IMR-90 (cell line): ENCODE measurements at regions not wholly inside any gene's neighbourhood (a gene's known extent, or its start where the extent isn't known, plus 50 kb on each side); places are given as distances from the start of the nearest gene placed in this dataset.

Experiments used
- ATAC-seq: fragments of 200-7000 bp; cut with Tn5 transposase; 2 replicates; pipeline ENCODE4 v1.9.1; 2020; ENCODE audit warnings: low read depth, mild to moderate bottlenecking, moderate library complexity
- BruUV-seq: library from RNA; stranded (reverse); fragments of 400-500 nt; replicated peaks from 2 replicates; lab custom pipeline; 2021; lab: Mats Ljungman, UMichigan
- CTCF ChIA-PET: fragments of 300-600 bp; formaldehyde crosslinking; extraction: SDS; loops from one replicate; lab custom pipeline; 2021; ENCODE audit warnings: antibody characterized with exemption; lab: Yijun Ruan, JAX
- POLR2A ChIA-PET: fragments of 300-600 bp; sonication (Branson Sonifier 250); formaldehyde crosslinking; loops from one replicate; lab custom pipeline; 2022; ENCODE audit warnings: antibody characterized with exemption; ENCODE audit not compliant: unreplicated experiment; lab: Charles Lee
- DNase-seq: peaks from one replicate; pipeline ENCODE4 v3.0.0; 2013
- H2AFZ ChIP-seq: replicated peaks from 2 replicates; pipeline ENCODE3; 2013; ENCODE audit warnings: low read length, mild to moderate bottlenecking; ENCODE audit not compliant: poor library complexity
- H2AK5ac ChIP-seq: 2 replicates; pipeline ENCODE4 v1.6.1; 2013; ENCODE audit warnings: low read depth, low read length, inconsistent platforms
- H2AK9ac ChIP-seq: replicated peaks from 2 replicates; pipeline ENCODE3; 2013; ENCODE audit warnings: mild to moderate bottlenecking, low read depth, low read length, moderate library complexity; ENCODE audit not compliant: poor library complexity
- H2BK120ac ChIP-seq: 2 replicates; pipeline ENCODE4 v1.6.1; 2013; ENCODE audit warnings: low read depth, low read length, inconsistent platforms
- H2BK15ac ChIP-seq: 3 replicates; pipeline ENCODE4 v1.6.1; 2013; ENCODE audit warnings: low read depth, low read length, inconsistent platforms
- H2BK20ac ChIP-seq: 2 replicates; pipeline ENCODE4 v1.6.1; 2013; ENCODE audit warnings: low read depth, mild to moderate bottlenecking, inconsistent platforms, low read length, moderate library complexity
- H2BK5ac ChIP-seq: 2 replicates; pipeline ENCODE4 v1.6.1; 2013; ENCODE audit warnings: mild to moderate bottlenecking, low read depth, low read length, inconsistent platforms; ENCODE audit not compliant: poor library complexity, severe bottlenecking
- H3K14ac ChIP-seq: replicated peaks from 2 replicates; pipeline ENCODE4 v1.6.1; 2013; ENCODE audit warnings: low read depth, low read length, inconsistent platforms
- H3K18ac ChIP-seq: 2 replicates; pipeline ENCODE4 v1.6.1; 2013; ENCODE audit warnings: low read depth, low read length, control low read depth
- H3K23ac ChIP-seq: 2 replicates; pipeline ENCODE4 v1.6.1; 2013; ENCODE audit warnings: low read depth, low read length, inconsistent platforms
- H3K27ac ChIP-seq: 2 replicates; pipeline ENCODE4 v1.5.1; 2013; ENCODE audit warnings: mild to moderate bottlenecking, control low read depth, low read length; ENCODE audit not compliant: insufficient read depth
- H3K27me3 ChIP-seq: 2 replicates; pipeline ENCODE4 v1.6.1; 2013; ENCODE audit warnings: low read length; ENCODE audit not compliant: control insufficient read depth, insufficient read depth
- H3K36me3 ChIP-seq: 2 replicates; pipeline ENCODE4 v1.6.1; 2013; ENCODE audit warnings: low read length, mixed read lengths; ENCODE audit not compliant: control insufficient read depth, insufficient read depth
- H3K4ac ChIP-seq: 2 replicates; pipeline ENCODE4 v1.6.1; 2013; ENCODE audit warnings: low read depth, low read length, inconsistent platforms
- H3K4me1 ChIP-seq: 2 replicates; pipeline ENCODE4 v1.6.1; 2013; ENCODE audit warnings: low read length, mixed read lengths; ENCODE audit not compliant: control insufficient read depth, insufficient read depth
- H3K4me2 ChIP-seq: 2 replicates; pipeline ENCODE4 v1.6.1; 2013; ENCODE audit warnings: low read depth, mild to moderate bottlenecking, control low read depth, low read length, moderate library complexity
- H3K4me3 ChIP-seq: 2 replicates; pipeline ENCODE4 v1.5.1; 2013; ENCODE audit warnings: low read depth, mild to moderate bottlenecking, control low read depth, low read length, moderate library complexity; ENCODE audit not compliant: insufficient read depth
- H3K56ac ChIP-seq: 2 replicates; pipeline ENCODE4 v1.6.1; 2013; ENCODE audit warnings: low read length, inconsistent platforms; ENCODE audit not compliant: insufficient read depth; ENCODE audit errors: extremely low read depth
- H3K79me1 ChIP-seq, 2 experiments: 2 replicates each; pipeline ENCODE4 v1.6.1; 2013; ENCODE audit warnings: low read length in 2 of 2, inconsistent platforms in 1 of 2, low read depth in 1 of 2
- H3K9ac ChIP-seq: 2 replicates; pipeline ENCODE4 v1.6.1; 2013; ENCODE audit warnings: low read depth, low read length, control low read depth
- H3K9me1 ChIP-seq: 2 replicates; pipeline ENCODE4 v1.6.1; 2013; ENCODE audit warnings: low read length, inconsistent platforms; ENCODE audit not compliant: insufficient read depth
- H3K9me3 ChIP-seq: 2 replicates; pipeline ENCODE4 v1.6.1; 2013; ENCODE audit warnings: low read length; ENCODE audit not compliant: control insufficient read depth, insufficient read depth
- H4K20me1 ChIP-seq: 2 replicates; pipeline ENCODE4 v1.6.1; 2013; ENCODE audit warnings: low read length, inconsistent platforms; ENCODE audit not compliant: insufficient read depth
- H4K5ac ChIP-seq: 2 replicates; pipeline ENCODE4 v1.6.1; 2013; ENCODE audit warnings: mild to moderate bottlenecking, low read depth, low read length, control low read depth
- H4K8ac ChIP-seq, 2 experiments: 2 replicates each; pipeline ENCODE4 v1.6.1; 2013; ENCODE audit warnings: low read depth in 2 of 2, low read length in 2 of 2, control low read depth in 1 of 2, inconsistent platforms in 1 of 2
- H4K91ac ChIP-seq: 2 replicates; pipeline ENCODE4 v1.6.1; 2013; ENCODE audit warnings: low read depth, low read length, inconsistent platforms; ENCODE audit not compliant: insufficient read depth
- MXI1 ChIP-seq: IDR thresholded peaks from 2 replicates; pipeline ENCODE4 v1.6.1; 2012; ENCODE audit warnings: low read depth, mild to moderate bottlenecking, low read length, moderate library complexity, borderline replicate concordance
- RAD21 ChIP-seq: IDR thresholded peaks from 2 replicates; pipeline ENCODE4 v1.6.1; 2012; ENCODE audit warnings: low read length, improper control_type of control experiment
- RCOR1 ChIP-seq: IDR thresholded peaks from 2 replicates; pipeline ENCODE4 v1.6.1; 2012; ENCODE audit warnings: mild to moderate bottlenecking, low read length, improper control_type of control experiment; ENCODE audit not compliant: insufficient replicate concordance
- SMC3 ChIP-seq: fragments of 150-350 bp; IDR thresholded peaks from 2 replicates; pipeline ENCODE4 v1.6.1; 2016; ENCODE audit warnings: low read depth, mild to moderate bottlenecking, antibody characterized with exemption, low read length, moderate library complexity
- WGBS, 2 experiments: methylation state at CpG; one replicate each; pipeline versions ENCODE4 v1.1.5 to v1.1.7; 2013; ENCODE audit warnings: missing lambda C conversion rate in 2 of 2; ENCODE audit not compliant: insufficient read length in 1 of 2; ENCODE audit errors: extremely low coverage in 2 of 2; 5-methylcytosine and 5-hydroxymethylcytosine counted together
- dilution Hi-C: fragments of 300-500 bp; cut with HindIII; formaldehyde crosslinking; loops from one replicate; pipeline ENCODE4 v1.14.3; 2018; ENCODE audit warnings: low sequenced_read_pairs; ENCODE audit not compliant: unreplicated experiment
- in situ Hi-C: fragments of 300-500 bp; cut with MboI; formaldehyde crosslinking; loops from 3 replicates; pipeline ENCODE4 v1.14.3; 2019; ENCODE audit warnings: low sequenced_read_pairs, inconsistent platforms, mixed read lengths
- intact Hi-C: fragments of 100-400 bp; cut with micrococcal nuclease; formaldehyde crosslinking; loops from 2 replicates; pipeline ENCODE4 v1.10.0; 2022
- TF ChIP-seq, protein P1 (sequence below): conservative IDR thresholded peaks from 2 replicates; pipeline ENCODE4 v1.5.1; 2012; ENCODE audit warnings: mild to moderate bottlenecking, low read depth, low read length, improper control_type of control experiment

DNA sequence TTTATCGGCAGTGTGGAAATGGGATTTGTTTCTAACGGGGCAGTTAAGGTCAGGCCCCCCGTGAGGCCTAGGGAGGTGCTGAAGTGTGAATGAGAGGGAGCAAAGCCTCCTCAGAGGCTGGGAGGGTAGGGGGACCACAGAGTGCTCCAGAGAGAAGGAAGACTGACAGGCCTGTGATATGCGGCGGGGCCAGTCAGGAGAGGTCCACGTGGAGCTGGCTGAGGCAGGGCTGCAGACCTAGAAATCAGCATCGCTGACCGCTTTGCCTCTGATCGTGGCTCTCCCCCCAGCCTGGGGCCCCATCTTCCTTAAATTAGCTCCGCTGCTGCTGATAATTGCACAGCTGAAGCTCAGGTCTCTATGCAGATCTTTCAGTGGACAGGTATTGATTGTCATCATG is 240.8 kb upstream of the PWP1 start:
- H3K9me1 ChIP-seq: no peaks in the 10 kb centered on the region
- no peak for DNase-seq
- dilution Hi-C loops (no loop called here), in situ Hi-C loops (no loop called here), intact Hi-C loops (loop anchor here (5.0 kb wide), 1 partner anchor 163 kb away; no protein-coding TSS in a partner anchor)
- no peak overlapping the region for H3K14ac ChIP-seq
- no peak overlapping the region for H2BK5ac ChIP-seq
- peaks cover 2% of the 10 kb centered on the region for H3K4me1 ChIP-seq
- no peak overlapping the region for H2BK20ac ChIP-seq
- H2AK9ac ChIP-seq: no peak overlapping the region
- H3K23ac ChIP-seq: no peak overlapping the region
- H2AFZ ChIP-seq: no peak overlapping the region
- H4K20me1 ChIP-seq: no peaks in the 10 kb centered on the region
- ChIA-PET POLR2A (no interaction called here), CTCF (no interaction called here)
- no peak overlapping the region for H2AK5ac ChIP-seq
- no peak overlapping the region for H3K27ac ChIP-seq
- H2BK15ac ChIP-seq: no peak overlapping the region
- H2BK120ac ChIP-seq: no peak overlapping the region
- ATAC-seq: no peak
- TF ChIP-seq SMC3 (no peak), MXI1 (no peak), RCOR1 (no peak), RAD21 (no peak)
- TF ChIP-seq, protein P1, sequence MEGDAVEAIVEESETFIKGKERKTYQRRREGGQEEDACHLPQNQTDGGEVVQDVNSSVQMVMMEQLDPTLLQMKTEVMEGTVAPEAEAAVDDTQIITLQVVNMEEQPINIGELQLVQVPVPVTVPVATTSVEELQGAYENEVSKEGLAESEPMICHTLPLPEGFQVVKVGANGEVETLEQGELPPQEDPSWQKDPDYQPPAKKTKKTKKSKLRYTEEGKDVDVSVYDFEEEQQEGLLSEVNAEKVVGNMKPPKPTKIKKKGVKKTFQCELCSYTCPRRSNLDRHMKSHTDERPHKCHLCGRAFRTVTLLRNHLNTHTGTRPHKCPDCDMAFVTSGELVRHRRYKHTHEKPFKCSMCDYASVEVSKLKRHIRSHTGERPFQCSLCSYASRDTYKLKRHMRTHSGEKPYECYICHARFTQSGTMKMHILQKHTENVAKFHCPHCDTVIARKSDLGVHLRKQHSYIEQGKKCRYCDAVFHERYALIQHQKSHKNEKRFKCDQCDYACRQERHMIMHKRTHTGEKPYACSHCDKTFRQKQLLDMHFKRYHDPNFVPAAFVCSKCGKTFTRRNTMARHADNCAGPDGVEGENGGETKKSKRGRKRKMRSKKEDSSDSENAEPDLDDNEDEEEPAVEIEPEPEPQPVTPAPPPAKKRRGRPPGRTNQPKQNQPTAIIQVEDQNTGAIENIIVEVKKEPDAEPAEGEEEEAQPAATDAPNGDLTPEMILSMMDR: no peak
- H3K18ac ChIP-seq: no peak overlapping the region
- no peak overlapping the region for H4K5ac ChIP-seq
- 55% methylated on average over 2 of the region's 10 CpGs; no CpG with 5 or more reads in 1 of the 2 experiments for WGBS, 2 experiments
- no peak overlapping the region for H3K56ac ChIP-seq
- no peak overlapping the region for H4K8ac ChIP-seq
- no peaks in the 10 kb centered on the region for H3K79me1 ChIP-seq
- H4K91ac ChIP-seq: no peak overlapping the region
- no peak overlapping the region for H3K9ac ChIP-seq
- no TSS peak for BruUV-seq
- no peaks in the 10 kb centered on the region for H3K27me3 ChIP-seq
- no peaks in the 10 kb centered on the region for H3K36me3 ChIP-seq
- no peak overlapping the region for H3K4me2 ChIP-seq
- no peak overlapping the region for H3K4me3 ChIP-seq
- H3K4ac ChIP-seq: no peak overlapping the region
- no peaks in the 10 kb centered on the region for H3K9me3 ChIP-seq
